Common myeloid progenitor, CD34-positive (primary cell): ENCODE measurements at regions not wholly inside any gene's neighbourhood (a gene's known extent, or its start where the extent isn't known, plus 50 kb on each side); places are given as distances from the start of the nearest gene placed in this dataset.

ENCODE experiments used
- CTCF ChIA-PET: fragments of 350-600 bp; sonication (Branson Sonifier 250); formaldehyde crosslinking; loops from one replicate; lab custom pipeline; 2021; ENCODE audit warnings: antibody characterized with exemption; lab: Charles Lee
- POLR2A ChIA-PET: fragments of 350-600 bp; sonication (Branson Sonifier 250); formaldehyde crosslinking; loops from one replicate; lab custom pipeline; 2021; ENCODE audit warnings: antibody characterized with exemption; lab: Charles Lee
- DNase-seq, 3 donors: peaks; one replicate each; pipeline versions ENCODE4 v3.0.0 to v3.0.0-alpha.2; 2013
- H3K27ac ChIP-seq, 2 experiments: 1 replicate in 1 of 2; 2 replicates in 1 of 2; pipeline ENCODE4 v1.7.0; 2013; ENCODE audit warnings: inconsistent platforms in 2 of 2, low read length in 2 of 2, mild to moderate bottlenecking in 2 of 2, low read depth in 1 of 2, moderate library complexity in 1 of 2; ENCODE audit not compliant: severe bottlenecking in 2 of 2, insufficient read depth in 1 of 2, poor library complexity in 1 of 2
- H3K27me3 ChIP-seq, 5 experiments: replicated peaks in 2 of 5; 1 replicate in 3 of 5; 2 replicates in 2 of 5; pipeline versions ENCODE4 v1.6.1 to v1.7.0; 2013; ENCODE audit warnings: low read length in 4 of 5, mild to moderate bottlenecking in 2 of 5, moderate library complexity in 2 of 5, inconsistent platforms in 1 of 5; ENCODE audit not compliant: insufficient read depth in 5 of 5, control insufficient read depth in 4 of 5
- H3K36me3 ChIP-seq, 4 experiments: 1 replicate in 2 of 4; 2 replicates in 2 of 4; pipeline versions ENCODE4 v1.6.1 to v1.7.0; 2013; ENCODE audit warnings: low read length in 3 of 4, control low read depth in 1 of 4, mild to moderate bottlenecking in 1 of 4; ENCODE audit not compliant: control insufficient read depth in 4 of 4, insufficient read depth in 4 of 4
- H3K4me1 ChIP-seq, 4 experiments: 1 replicate in 3 of 4; 2 replicates in 1 of 4; pipeline versions ENCODE4 v1.6.1 to v1.7.1; 2013; ENCODE audit warnings: low read length in 3 of 4, mild to moderate bottlenecking in 3 of 4, control low read depth in 1 of 4, inconsistent platforms in 1 of 4, moderate library complexity in 1 of 4; ENCODE audit not compliant: control insufficient read depth in 4 of 4, insufficient read depth in 4 of 4; ENCODE audit errors: control extremely low read depth in 1 of 4
- H3K4me3 ChIP-seq, 7 experiments: 1 replicate in 4 of 7; 2 replicates in 3 of 7; pipeline versions ENCODE4 v1.5.1 to v1.7.0; 2013; ENCODE audit warnings: mild to moderate bottlenecking in 7 of 7, low read length in 6 of 7, moderate library complexity in 6 of 7, inconsistent platforms in 2 of 7, low read depth in 2 of 7, control low read depth in 1 of 7; ENCODE audit not compliant: insufficient read depth in 4 of 7, control insufficient read depth in 1 of 7; ENCODE audit errors: extremely low read depth in 1 of 7
- H3K9me3 ChIP-seq, 5 experiments: 1 replicate in 4 of 5; 2 replicates in 1 of 5; pipeline versions ENCODE4 v1.6.1 to v1.7.1; 2013; ENCODE audit warnings: low read length in 4 of 5, mild to moderate bottlenecking in 2 of 5, inconsistent platforms in 1 of 5, low read depth in 1 of 5, moderate library complexity in 1 of 5; ENCODE audit not compliant: control insufficient read depth in 4 of 5, insufficient read depth in 2 of 5; ENCODE audit errors: control extremely low read depth in 1 of 5
- WGBS: methylation state at CpG from one replicate; pipeline ENCODE4 v1.1.5; 2013; ENCODE audit not compliant: insufficient coverage; 5-methylcytosine and 5-hydroxymethylcytosine counted together

GRCh38 chr1:189658381-189658780 is 819.3 kb downstream of the BRINP3 start:
- no peak overlapping the region for H3K4me3 ChIP-seq
- H3K4me1 ChIP-seq: no peaks in the 10 kb centered on the region
- H3K27ac ChIP-seq: no peak overlapping the region
- POLR2A ChIA-PET: no interaction called here
- no peaks in the 10 kb centered on the region for H3K36me3 ChIP-seq
- CTCF ChIA-PET: no interaction called here
- no peaks in the 10 kb centered on the region for H3K9me3 ChIP-seq
- WGBS: 100% methylated on average over 1 of the region's 3 CpGs
- H3K27me3 ChIP-seq: no peaks in the 10 kb centered on the region
- DNase-seq: no peak

GRCh38 chr1:189659731-189660130 is 817.9 kb downstream of the BRINP3 start:
- CTCF ChIA-PET: no interaction called here
- Histone ChIP-seq H3K4me3 (no peak overlapping the region), H3K27me3 (no peaks in the 10 kb centered on the region), H3K4me1 (no peaks in the 10 kb centered on the region), H3K9me3 (no peaks in the 10 kb centered on the region), H3K27ac (no peak overlapping the region), H3K36me3 (no peaks in the 10 kb centered on the region)
- WGBS: no CpG with 5 or more reads among the region's 2 CpGs
- DNase-seq: no peak
- POLR2A ChIA-PET: no interaction called here

- Histone ChIP-seq H3K27ac (no peak overlapping the region), H3K4me3 (no peak overlapping the region), H3K4me1 (no peaks in the 10 kb centered on the region), H3K27me3 (no peaks in the 10 kb centered on the region), H3K9me3 (no peaks in the 10 kb centered on the region), H3K36me3 (no peaks in the 10 kb centered on the region)
- POLR2A ChIA-PET: no interaction called here
- DNase-seq: no peak
- WGBS: no CpG with 5 or more reads among the region's 3 CpGs
- CTCF ChIA-PET: no interaction called here
These were observed 815.5 kb downstream of the BRINP3 start for GRCh38 chr1:189662190-189662589.

GRCh38 chr1:189669846-189670245 is 807.8 kb downstream of the BRINP3 start:
- Histone ChIP-seq H3K4me1 (no peaks in the 10 kb centered on the region), H3K4me3 (no peak overlapping the region), H3K27ac (no peak overlapping the region), H3K36me3 (no peaks in the 10 kb centered on the region), H3K9me3 (no peaks in the 10 kb centered on the region), H3K27me3 (no peaks in the 10 kb centered on the region)
- WGBS: 100% methylated on average over 1 of the region's 2 CpGs
- no peak for DNase-seq
- POLR2A ChIA-PET: no interaction called here
- CTCF ChIA-PET: no interaction called here

- H3K9me3 ChIP-seq: no peaks in the 10 kb centered on the region
- no peak overlapping the region for H3K27ac ChIP-seq
- WGBS: 17% methylated on average over 1 of the region's 2 CpGs
- no peaks in the 10 kb centered on the region for H3K36me3 ChIP-seq
- POLR2A ChIA-PET: no interaction called here
- CTCF ChIA-PET: no interaction called here
- H3K4me3 ChIP-seq: no peak overlapping the region
- H3K4me1 ChIP-seq: no peaks in the 10 kb centered on the region
- no peaks in the 10 kb centered on the region for H3K27me3 ChIP-seq
- no peak for DNase-seq
These were observed 804.4 kb downstream of the BRINP3 start for GRCh38 chr1:189673217-189673616.

- no peak for DNase-seq
- H3K4me1 ChIP-seq: no peaks in the 10 kb centered on the region
- no peak overlapping the region for H3K27ac ChIP-seq
- ChIA-PET POLR2A (no interaction called here), CTCF (no interaction called here)
- H3K36me3 ChIP-seq: no peaks in the 10 kb centered on the region
- WGBS: 100% methylated on average over 1 of the region's 6 CpGs
- no peaks in the 10 kb centered on the region for H3K9me3 ChIP-seq
- H3K4me3 ChIP-seq: no peak overlapping the region
- no peaks in the 10 kb centered on the region for H3K27me3 ChIP-seq
These were observed 801.9 kb downstream of the BRINP3 start for GRCh38 chr1:189675712-189676244.

GRCh38 chr1:189678779-189679178 is 798.9 kb downstream of the BRINP3 start:
- CTCF ChIA-PET: no interaction called here
- H3K4me1 ChIP-seq: no peaks in the 10 kb centered on the region
- no CpG with 5 or more reads among the region's 3 CpGs for WGBS

More at GRCh38 chr1:189678779-189679178, 798.9 kb downstream of the BRINP3 start:
- Histone ChIP-seq H3K36me3 (no peaks in the 10 kb centered on the region), H3K9me3 (no peaks in the 10 kb centered on the region), H3K4me3 (no peak overlapping the region), H3K27ac (no peak overlapping the region), H3K27me3 (no peaks in the 10 kb centered on the region)
- POLR2A ChIA-PET: no interaction called here
- DNase-seq: no peak
